ENCODE measurements at regions not wholly inside any gene's neighbourhood (a gene's known extent, or its start where the extent isn't known, plus 50 kb on each side); places are given as distances from the start of the nearest gene placed in this dataset.

DNA sequence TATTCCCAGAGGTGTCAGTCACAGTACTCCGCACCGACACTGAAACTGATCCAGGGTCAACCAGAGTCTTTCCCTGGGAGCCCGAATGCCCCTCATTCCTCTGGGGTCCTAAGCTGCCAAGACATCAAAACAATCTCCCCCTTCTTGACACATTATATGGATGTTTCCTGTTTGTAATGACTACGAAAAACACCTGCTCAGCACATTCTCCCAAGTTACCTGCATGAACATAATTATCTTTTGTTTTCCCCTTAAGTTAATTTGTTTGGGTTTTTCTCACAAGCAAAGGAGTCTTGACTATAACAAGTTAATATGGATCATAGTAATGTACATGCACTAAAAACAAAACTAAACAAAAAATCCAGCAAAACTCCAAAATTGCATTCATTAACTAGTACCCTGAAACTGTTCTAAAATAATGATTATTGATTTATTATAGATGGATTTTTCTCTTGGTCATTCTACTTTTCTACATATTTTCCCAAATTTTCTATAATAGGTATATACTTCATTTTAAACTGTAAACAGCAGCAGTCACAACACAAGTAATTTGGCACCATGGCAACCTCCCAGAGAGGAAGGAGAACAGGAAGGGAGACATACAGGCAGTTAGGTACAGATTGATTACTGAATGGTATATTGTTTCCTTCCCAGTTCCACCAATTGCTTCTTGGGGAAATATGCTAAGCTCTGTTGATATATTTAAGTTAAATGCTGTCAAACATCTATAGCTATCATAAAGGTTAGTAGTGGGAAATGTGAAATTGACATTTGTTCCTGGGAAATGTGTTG, 631.5 kb downstream of the METTL15 start:
- TF ChIP-seq CTCF (IDR thresholded peaks at IDR 0.05) (no peak), POLR2AphosphoS5 (IDR thresholded peaks at IDR 0.05; ENCODE audit: low read depth, low read length) (no peak), TCF7L2 (IDR thresholded peaks at IDR 0.05; ENCODE audit: low read depth, low read length) (no peak)
- TF ChIP-seq, protein P1, sequence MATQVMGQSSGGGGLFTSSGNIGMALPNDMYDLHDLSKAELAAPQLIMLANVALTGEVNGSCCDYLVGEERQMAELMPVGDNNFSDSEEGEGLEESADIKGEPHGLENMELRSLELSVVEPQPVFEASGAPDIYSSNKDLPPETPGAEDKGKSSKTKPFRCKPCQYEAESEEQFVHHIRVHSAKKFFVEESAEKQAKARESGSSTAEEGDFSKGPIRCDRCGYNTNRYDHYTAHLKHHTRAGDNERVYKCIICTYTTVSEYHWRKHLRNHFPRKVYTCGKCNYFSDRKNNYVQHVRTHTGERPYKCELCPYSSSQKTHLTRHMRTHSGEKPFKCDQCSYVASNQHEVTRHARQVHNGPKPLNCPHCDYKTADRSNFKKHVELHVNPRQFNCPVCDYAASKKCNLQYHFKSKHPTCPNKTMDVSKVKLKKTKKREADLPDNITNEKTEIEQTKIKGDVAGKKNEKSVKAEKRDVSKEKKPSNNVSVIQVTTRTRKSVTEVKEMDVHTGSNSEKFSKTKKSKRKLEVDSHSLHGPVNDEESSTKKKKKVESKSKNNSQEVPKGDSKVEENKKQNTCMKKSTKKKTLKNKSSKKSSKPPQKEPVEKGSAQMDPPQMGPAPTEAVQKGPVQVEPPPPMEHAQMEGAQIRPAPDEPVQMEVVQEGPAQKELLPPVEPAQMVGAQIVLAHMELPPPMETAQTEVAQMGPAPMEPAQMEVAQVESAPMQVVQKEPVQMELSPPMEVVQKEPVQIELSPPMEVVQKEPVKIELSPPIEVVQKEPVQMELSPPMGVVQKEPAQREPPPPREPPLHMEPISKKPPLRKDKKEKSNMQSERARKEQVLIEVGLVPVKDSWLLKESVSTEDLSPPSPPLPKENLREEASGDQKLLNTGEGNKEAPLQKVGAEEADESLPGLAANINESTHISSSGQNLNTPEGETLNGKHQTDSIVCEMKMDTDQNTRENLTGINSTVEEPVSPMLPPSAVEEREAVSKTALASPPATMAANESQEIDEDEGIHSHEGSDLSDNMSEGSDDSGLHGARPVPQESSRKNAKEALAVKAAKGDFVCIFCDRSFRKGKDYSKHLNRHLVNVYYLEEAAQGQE (IDR thresholded peaks at IDR 0.05; ENCODE audit: insufficient read depth in 1 of 2, low read depth in 2 of 2, low read length in 1 of 2), result no peak
